ENCODE measurements at regions not wholly inside any gene's neighbourhood (a gene's known extent, or its start where the extent isn't known, plus 50 kb on each side); places are given as distances from the start of the nearest gene placed in this dataset.

DNA sequence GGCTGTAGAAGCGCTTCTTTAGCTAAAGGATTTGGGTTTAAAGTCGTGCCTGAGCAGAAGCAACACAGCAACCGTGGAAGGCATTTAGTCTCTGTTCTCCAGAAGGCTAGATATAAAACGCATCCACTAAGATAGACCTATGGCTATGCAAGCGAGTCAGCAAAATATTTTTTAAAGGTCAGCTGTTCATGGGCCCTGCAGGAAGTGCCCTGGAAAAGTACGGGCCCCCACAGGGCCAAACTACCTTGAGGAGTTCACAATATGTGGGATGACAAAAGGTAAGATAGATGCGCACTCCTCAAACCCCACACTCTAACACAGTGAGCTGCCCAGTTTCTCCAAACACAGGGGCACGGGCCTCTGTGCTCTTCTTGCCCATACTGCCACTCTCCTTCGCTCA is 261.6 kb downstream of the VPS13C start:
- DNase-seq (ENCODE audit: low spot score in 2 of 2, unreplicated experiment in 2 of 2) = no peak
- H3K27ac Mint-ChIP-seq = no peak overlapping the region
- peaks cover 8% of the 10 kb centered on the region for H3K27me3 Mint-ChIP-seq (ENCODE audit: low read depth)
- H3K4me3 Mint-ChIP-seq = no peak overlapping the region
- H3K4me1 Mint-ChIP-seq = no peaks in the 10 kb centered on the region
- TF ChIP-seq, protein P1, sequence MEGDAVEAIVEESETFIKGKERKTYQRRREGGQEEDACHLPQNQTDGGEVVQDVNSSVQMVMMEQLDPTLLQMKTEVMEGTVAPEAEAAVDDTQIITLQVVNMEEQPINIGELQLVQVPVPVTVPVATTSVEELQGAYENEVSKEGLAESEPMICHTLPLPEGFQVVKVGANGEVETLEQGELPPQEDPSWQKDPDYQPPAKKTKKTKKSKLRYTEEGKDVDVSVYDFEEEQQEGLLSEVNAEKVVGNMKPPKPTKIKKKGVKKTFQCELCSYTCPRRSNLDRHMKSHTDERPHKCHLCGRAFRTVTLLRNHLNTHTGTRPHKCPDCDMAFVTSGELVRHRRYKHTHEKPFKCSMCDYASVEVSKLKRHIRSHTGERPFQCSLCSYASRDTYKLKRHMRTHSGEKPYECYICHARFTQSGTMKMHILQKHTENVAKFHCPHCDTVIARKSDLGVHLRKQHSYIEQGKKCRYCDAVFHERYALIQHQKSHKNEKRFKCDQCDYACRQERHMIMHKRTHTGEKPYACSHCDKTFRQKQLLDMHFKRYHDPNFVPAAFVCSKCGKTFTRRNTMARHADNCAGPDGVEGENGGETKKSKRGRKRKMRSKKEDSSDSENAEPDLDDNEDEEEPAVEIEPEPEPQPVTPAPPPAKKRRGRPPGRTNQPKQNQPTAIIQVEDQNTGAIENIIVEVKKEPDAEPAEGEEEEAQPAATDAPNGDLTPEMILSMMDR (IDR thresholded peaks at IDR 0.05; ENCODE audit: unreplicated experiment) = no peak
- no peaks in the 10 kb centered on the region for H3K36me3 Mint-ChIP-seq
- H3K9me3 Mint-ChIP-seq = peaks cover 1% of the 10 kb centered on the region

DNA sequence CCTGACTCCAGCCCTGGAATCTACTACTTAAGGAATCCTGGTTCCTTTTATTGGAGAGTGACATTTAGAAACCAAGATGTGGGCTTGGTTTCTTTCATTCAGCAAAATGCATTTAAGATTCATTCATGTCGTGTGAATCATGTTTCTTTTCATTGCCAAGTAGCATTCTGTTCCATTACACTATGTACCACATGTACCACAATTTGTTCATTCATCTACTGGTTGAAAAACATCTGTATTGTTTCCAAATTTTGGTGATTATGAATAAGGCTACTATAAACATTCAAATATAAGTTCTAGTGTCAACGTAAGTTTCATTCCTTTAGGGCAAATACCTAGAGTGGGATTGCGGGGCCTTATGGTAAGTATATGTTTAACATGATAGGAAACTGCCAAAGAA is 264.2 kb downstream of the VPS13C start:
- Mint-ChIP-seq H3K27me3 (ENCODE audit: low read depth) (peaks cover 23% of the 10 kb centered on the region), H3K4me1 (no peaks in the 10 kb centered on the region), H3K27ac (no peak overlapping the region), H3K36me3 (no peaks in the 10 kb centered on the region), H3K4me3 (no peak overlapping the region), H3K9me3 (peaks cover 9% of the 10 kb centered on the region)
- no peak for DNase-seq (ENCODE audit: low spot score in 2 of 2, unreplicated experiment in 2 of 2)
- TF ChIP-seq, protein P1 (IDR thresholded peaks at IDR 0.05; ENCODE audit: unreplicated experiment) = no peak

DNA sequence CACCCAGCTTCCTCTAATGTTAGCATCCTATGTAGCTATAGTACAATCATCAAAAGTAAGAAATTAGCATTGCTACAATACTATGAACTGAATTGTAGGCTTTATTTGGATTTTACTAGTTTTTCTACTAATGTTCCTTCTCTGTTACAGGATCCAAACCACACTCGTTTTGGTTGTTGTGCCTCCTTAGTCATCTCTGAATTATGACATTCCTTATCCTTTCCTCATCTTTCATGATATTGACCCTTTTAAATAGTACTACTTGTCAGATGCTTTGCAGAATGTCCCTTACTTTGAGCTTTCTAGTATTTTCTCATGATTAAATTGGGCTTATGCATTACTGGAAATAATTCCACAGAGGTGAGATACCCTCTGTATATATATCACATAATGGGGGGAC is 265.4 kb downstream of the VPS13C start:
- Mint-ChIP-seq H3K4me1 (no peaks in the 10 kb centered on the region), H3K9me3 (peaks cover 10% of the 10 kb centered on the region), H3K27ac (no peak overlapping the region), H3K4me3 (no peak overlapping the region), H3K36me3 (no peaks in the 10 kb centered on the region), H3K27me3 (ENCODE audit: low read depth) (peaks cover 29% of the 10 kb centered on the region)
- no peak for DNase-seq (ENCODE audit: low spot score in 2 of 2, unreplicated experiment in 2 of 2)
- TF ChIP-seq, protein P1 (IDR thresholded peaks at IDR 0.05; ENCODE audit: unreplicated experiment) = no peak

DNA sequence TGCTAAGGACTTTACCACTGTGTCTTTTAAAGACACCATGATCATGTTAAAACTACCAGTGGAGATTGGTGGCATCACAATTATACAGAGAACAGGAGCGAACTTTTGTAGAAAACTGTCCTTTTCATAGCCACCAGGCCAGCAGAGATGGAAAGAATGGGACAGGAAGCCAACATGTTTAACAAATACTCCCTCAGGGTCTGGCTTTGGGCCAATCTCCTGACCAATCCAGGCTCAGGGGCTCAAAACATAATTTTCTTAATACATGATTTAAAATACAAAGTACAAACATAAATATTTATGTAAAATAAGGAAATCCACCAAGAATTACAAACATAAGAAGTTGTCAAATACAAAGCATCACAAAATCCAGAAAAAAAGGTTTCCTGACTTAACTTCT is 266.0 kb downstream of the VPS13C start:
- no peak overlapping the region for H3K27ac Mint-ChIP-seq
- peaks cover 30% of the 10 kb centered on the region for H3K27me3 Mint-ChIP-seq (ENCODE audit: low read depth)
- TF ChIP-seq, protein P1 (IDR thresholded peaks at IDR 0.05; ENCODE audit: unreplicated experiment) = no peak
- no peaks in the 10 kb centered on the region for H3K36me3 Mint-ChIP-seq
- DNase-seq (ENCODE audit: low spot score in 2 of 2, unreplicated experiment in 2 of 2) = no peak
- H3K4me1 Mint-ChIP-seq = no peaks in the 10 kb centered on the region
- H3K9me3 Mint-ChIP-seq = peaks cover 12% of the 10 kb centered on the region
- no peak overlapping the region for H3K4me3 Mint-ChIP-seq

DNA sequence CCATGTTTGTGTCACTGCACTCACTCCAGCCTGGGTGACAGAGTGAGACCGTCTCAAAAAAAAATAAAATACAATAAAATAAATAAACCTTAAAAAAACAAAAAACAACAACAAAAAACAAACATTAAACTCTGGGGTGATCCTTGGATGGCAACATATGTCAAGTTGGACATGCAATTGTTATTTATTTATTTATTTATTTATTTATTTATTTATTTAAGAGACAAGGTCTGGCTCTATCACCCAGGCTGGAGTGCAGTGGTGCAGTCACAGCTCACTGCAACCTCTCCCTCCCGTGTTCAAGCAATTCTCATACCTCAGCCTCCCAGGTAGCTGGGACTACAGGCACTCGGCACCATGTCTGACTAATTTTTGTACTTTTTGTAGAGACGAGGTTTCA is 275.5 kb downstream of the VPS13C start:
- TF ChIP-seq, protein P1 (IDR thresholded peaks at IDR 0.05; ENCODE audit: unreplicated experiment) = no peak
- H3K27me3 Mint-ChIP-seq (ENCODE audit: low read depth) = peaks cover 17% of the 10 kb centered on the region
- H3K4me3 Mint-ChIP-seq = no peak overlapping the region
- no peak overlapping the region for H3K27ac Mint-ChIP-seq
- no peaks in the 10 kb centered on the region for H3K4me1 Mint-ChIP-seq
- no peaks in the 10 kb centered on the region for H3K36me3 Mint-ChIP-seq
- no peak for DNase-seq (ENCODE audit: low spot score in 2 of 2, unreplicated experiment in 2 of 2)
- H3K9me3 Mint-ChIP-seq = peaks cover 10% of the 10 kb centered on the region

Data from mesothelial cell of epicardium (in vitro differentiated cells).